ENCODE measurements at regions not wholly inside any gene's neighbourhood (a gene's known extent, or its start where the extent isn't known, plus 50 kb on each side); places are given as distances from the start of the nearest gene placed in this dataset.

DNA sequence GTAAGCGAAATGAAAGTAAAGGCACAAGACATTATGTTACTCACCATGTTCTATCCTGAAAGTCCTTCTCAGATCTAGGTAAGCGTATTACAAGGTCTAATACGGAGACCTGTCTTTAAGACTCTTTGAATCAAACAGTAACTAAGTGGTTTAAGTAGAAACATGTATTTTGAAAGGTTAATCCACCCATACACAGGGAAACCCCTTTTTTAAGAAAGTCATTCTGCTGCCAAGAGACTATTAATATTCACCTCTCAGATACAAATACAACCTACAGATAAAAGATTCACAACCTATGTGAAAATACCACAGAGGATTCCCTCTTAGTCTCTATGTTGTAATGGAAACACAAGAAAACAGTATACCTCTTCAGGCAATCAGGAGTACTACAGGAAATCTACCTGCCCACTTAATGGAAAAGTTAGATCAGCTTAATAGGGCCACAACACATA, 63.2 kb upstream of the TNIP3 start:
- no peak for DNase-seq (ENCODE audit: low read depth in 2 of 2)

DNA sequence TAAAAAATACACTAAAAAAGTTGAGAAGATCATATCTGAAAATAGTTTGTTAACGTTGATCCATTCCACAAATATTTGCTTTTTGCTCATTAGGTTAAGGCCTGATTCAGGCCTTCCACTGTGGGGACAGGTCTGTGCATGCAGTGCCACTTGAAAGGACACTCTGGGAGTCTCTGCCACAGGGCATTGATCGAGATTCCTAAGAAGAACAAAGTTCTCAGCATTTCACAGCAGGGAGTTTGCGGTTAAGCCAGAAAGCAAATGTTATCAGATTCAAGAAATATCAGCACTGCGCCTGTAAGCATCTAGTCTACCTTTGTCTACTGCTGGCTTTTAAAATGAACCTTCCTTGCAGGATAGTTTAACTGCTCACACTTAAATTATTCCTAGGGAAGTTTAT, 62.2 kb upstream of the TNIP3 start:
- DNase-seq (ENCODE audit: low read depth in 2 of 2), result no peak

DNA sequence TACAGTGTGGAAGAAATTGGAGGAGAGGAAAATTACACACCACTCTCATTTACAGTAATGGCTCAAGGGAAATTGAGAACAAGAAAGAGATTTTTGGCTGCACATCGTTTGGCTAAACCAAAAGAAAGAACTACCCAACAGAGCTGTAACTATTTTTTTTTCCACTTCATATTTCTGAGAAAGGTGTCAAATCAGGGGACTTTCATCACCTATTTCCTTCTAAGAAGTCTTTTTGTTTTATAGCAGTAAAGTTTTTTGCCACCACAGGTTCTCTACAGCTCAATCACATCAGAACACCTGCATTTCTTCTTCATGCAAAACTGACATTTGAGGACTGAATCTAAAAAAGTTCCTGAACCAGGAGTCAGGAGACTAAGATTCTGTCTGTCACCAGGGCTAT, 57.5 kb upstream of the TNIP3 start:
- no peak for DNase-seq (ENCODE audit: low read depth in 2 of 2)

DNA sequence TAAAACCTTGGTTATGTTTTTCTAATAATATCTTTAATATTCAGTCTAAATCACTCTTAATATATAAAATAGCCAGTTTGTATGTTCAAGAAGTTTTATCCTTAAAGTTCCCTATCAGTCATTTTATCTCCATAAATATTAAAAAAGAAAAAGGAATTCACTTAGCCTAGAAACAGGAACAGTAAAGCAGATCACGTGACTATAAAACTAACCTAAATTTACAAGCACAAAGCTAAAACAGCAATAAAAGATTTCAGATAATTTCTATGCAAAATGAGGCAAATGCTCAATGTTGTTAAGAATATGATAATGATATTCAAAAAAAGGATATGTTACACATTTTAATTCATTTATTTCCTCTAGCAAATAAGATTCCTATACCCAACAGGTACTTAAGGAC, 57.1 kb upstream of the TNIP3 start:
- DNase-seq (ENCODE audit: low read depth in 2 of 2), result no peak

DNA sequence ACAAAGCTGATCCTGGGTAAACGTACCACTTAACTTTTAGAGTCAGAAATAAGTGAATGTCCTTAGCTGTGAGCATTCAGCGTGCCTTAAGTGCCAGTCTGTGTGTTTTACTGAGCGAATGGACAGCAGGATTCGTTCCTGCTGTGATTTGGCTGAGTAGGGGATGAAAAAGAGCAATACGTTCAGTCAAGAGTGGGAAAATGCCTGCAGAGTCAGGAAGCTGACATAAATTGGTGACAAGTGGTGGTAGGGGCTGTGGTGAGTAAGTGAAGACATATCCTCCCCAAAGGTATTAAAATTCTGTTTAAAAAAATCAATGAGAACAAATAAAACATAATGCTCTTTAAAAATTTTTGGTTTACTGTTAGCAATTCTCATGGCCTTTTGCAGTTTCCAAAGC, 56.6 kb upstream of the TNIP3 start:
- DNase-seq (ENCODE audit: low read depth in 2 of 2), result no peak

DNA sequence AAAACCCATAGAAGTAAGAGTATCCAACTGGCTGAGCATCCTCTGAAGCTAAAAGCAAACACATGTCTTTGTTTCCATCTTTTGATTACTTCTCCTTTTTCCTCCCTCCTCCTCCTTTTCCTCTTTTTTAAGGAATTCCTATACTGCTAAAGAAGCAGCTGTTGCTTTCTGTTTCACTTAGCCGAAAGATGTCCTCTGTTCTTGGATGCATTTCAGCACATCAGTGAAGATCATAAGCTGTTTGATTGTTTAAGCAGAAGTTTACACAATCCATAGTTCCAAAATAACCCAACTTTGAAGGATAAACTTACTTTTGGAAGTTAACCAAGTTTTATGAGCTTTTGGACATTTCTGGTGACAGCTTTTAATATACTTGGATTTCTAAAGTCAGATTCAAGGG, 55.1 kb upstream of the TNIP3 start:
- no peak for DNase-seq (ENCODE audit: low read depth in 2 of 2)

DNA sequence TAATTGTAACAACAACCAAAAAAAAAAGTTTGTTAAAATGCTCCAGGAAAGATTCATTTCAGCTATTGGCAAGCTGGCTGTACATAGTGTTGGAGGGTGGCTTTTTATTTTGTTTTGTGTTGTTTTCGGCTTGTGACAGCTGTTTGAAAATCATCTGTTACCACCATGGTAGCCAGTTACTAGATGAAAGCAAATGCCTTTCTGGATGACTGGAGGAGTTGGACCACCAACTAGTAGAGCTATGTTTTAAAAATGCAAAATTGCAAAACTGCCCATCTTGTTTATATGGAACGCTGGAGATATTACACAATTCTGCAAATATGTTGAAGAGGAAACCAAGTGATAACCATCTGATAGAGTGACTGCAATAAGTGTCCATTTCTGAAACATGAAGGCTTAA, 53.2 kb upstream of the TNIP3 start:
- DNase-seq (ENCODE audit: low read depth in 2 of 2), result no peak

DNA sequence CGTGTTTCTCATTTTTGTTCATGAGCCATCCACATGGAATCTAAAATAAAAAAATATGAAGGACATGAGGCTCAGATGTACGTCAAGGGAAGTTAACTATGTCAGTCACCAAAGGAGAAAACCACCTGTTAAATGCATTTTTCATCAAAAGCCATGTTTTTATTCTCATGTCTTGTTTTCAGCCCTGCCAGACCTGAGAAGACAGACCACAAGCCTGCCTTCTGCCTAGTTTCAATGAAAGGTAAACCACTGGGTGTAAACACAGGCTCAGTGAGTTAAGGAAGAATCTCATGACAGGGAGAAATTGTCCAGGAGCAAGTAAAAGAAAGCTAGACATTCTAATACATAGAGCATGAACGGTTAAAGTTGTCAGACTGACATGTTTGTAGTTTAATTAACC, 52.3 kb upstream of the TNIP3 start:
- DNase-seq (ENCODE audit: low read depth in 2 of 2), result no peak

DNA sequence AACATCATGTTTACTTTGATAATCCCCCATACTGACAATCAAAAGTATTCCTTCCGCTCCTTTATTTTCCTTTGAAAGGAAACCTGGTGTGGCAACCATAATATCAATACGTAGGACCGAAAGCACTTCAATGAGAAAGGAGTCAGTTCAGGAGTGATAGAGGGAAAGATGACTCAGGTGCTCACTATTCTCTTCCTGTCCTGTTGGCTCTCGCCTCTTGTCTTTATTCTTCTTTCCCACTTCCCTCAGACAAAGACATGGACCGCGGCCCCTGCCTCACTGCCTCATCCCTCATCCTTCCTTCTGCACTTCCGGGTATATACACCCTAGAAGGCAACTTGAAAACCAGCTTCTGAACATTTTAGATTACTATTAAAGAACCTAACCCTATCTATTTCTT, 49.8 kb upstream of the TNIP3 start:
- DNase-seq (ENCODE audit: low read depth in 2 of 2), result no peak

Measured in stimulated activated CD4-positive, alpha-beta T cell treated with anti-CD3 and anti-CD28 coated beads, Interleukin-12 subunit alpha, Interleukin-12 subunit beta, amount 100 ng/mL, for 24 hours (primary cell).